ENCODE measurements at regions not wholly inside any gene's neighbourhood (a gene's known extent, or its start where the extent isn't known, plus 50 kb on each side); places are given as distances from the start of the nearest gene placed in this dataset.
A peak's percentile ranks its signal among the peaks of the same experiment; 100 is the strongest.

DNA sequence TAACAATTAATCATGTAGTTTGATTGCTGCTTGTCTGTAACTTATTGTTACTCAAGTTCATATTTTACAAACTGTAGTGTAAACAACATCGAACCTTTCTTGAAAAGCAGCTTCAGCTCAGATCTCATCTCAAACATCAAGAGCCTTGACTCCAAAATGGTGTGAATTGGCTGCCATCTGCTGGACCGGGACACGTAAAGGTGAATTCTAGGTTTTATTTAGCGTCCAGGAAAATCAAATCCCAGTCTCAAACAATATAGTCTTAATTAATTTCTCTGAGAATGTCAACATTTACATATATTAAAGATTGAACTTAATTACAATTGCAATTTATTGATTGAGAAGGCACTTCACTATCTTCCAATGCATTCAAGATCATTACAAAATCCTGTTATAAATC lies 453.0 kb downstream of the GALR1 start:
- peak in 1 of 9 donors; percentile 2 for DNase-seq (ENCODE audit: low read depth in 6 of 9, low spot score in 9 of 9)
- H3K4me3 ChIP-seq (ENCODE audit: low read length in 2 of 2) = no peak overlapping the region
- no peak overlapping the region for H3K27ac ChIP-seq (ENCODE audit: low read depth in 1 of 2, low read length in 1 of 2)
- H3K36me3 ChIP-seq (ENCODE audit: control insufficient read depth in 2 of 2, insufficient read depth in 2 of 2, low read length in 1 of 2) = no peaks in the 10 kb centered on the region
- 44% methylated on average over 4 of the region's 4 CpGs for WGBS
- no peaks in the 10 kb centered on the region for H3K4me1 ChIP-seq (ENCODE audit: control insufficient read depth in 2 of 2, insufficient read depth in 2 of 2, low read length in 2 of 2)
- no peaks in the 10 kb centered on the region for H3K27me3 ChIP-seq (ENCODE audit: control insufficient read depth in 2 of 2, insufficient read depth in 1 of 2, low read length in 1 of 2)
- H3K9me3 ChIP-seq (ENCODE audit: control insufficient read depth in 2 of 2, insufficient read depth in 1 of 2, low read length in 1 of 2) = no peaks in the 10 kb centered on the region

DNA sequence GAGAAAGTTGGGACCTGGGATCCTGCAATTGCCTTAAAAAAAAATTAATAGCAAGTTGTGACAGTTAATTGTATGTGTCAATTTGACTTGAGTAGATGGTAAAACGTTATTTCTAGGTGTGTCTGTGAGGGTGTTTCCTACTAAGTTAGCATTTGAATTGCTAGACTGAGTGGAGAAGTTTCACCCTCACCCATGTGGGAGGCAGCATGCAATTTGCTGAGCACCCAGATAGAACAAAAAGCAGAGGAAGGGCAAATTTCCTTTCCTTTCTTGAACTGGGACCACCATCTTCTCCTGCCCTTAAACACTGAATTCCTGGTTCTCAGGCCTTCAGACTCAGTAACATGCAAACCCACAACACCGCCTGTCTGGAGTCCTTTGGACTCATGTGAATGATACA lies 455.7 kb downstream of the GALR1 start:
- Histone ChIP-seq H3K9me3 (ENCODE audit: control insufficient read depth in 2 of 2, insufficient read depth in 1 of 2, low read length in 1 of 2) (no peaks in the 10 kb centered on the region), H3K36me3 (ENCODE audit: control insufficient read depth in 2 of 2, insufficient read depth in 2 of 2, low read length in 1 of 2) (no peaks in the 10 kb centered on the region), H3K27me3 (ENCODE audit: control insufficient read depth in 2 of 2, insufficient read depth in 1 of 2, low read length in 1 of 2) (no peaks in the 10 kb centered on the region), H3K27ac (ENCODE audit: low read depth in 1 of 2, low read length in 1 of 2) (no peak overlapping the region), H3K4me1 (ENCODE audit: control insufficient read depth in 2 of 2, insufficient read depth in 2 of 2, low read length in 2 of 2) (no peaks in the 10 kb centered on the region), H3K4me3 (ENCODE audit: low read length in 2 of 2) (no peak overlapping the region)
- WGBS = 76% methylated on average over 2 of the region's 2 CpGs
- no peak for DNase-seq (ENCODE audit: low read depth in 6 of 9, low spot score in 9 of 9)

DNA sequence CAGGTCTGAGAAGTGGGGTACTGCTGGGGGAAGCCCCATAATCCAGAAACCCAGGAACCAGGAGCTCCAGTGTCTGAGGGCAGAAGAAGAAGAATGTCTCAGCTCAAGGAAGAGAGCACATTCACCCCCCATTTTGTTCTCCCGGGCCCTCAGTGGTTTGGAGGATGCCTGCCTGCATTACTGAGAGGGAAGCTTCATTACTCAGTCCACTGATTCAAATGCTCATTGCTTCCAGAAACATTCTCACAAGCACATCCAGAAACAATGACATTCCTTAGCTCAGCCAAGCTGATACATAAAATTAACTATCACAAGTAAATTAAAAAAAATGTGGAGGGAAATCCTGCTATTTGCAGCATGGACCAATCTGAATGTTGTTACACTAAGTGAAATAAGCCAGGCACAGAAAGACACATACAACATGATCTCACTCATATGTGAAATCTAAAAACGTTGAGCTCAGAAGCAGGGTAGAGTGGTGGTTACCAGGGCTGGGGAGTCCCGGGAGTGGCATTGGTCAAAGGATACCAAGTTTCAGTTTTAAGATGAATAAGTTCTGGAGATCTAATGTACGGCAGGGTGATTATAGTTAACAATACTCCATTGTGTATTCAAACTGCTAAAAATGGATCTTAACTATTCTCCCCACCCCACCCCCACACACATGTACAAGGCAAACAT lies 459.3 kb downstream of the GALR1 start:
- Histone ChIP-seq H3K36me3 (ENCODE audit: control insufficient read depth in 2 of 2, insufficient read depth in 2 of 2, low read length in 1 of 2) (no peaks in the 10 kb centered on the region), H3K4me1 (ENCODE audit: control insufficient read depth in 2 of 2, insufficient read depth in 2 of 2, low read length in 2 of 2) (no peaks in the 10 kb centered on the region), H3K27me3 (ENCODE audit: control insufficient read depth in 2 of 2, insufficient read depth in 1 of 2, low read length in 1 of 2) (no peaks in the 10 kb centered on the region), H3K9me3 (ENCODE audit: control insufficient read depth in 2 of 2, insufficient read depth in 1 of 2, low read length in 1 of 2) (no peaks in the 10 kb centered on the region), H3K27ac (ENCODE audit: low read depth in 1 of 2, low read length in 1 of 2) (no peak overlapping the region), H3K4me3 (ENCODE audit: low read length in 2 of 2) (no peak overlapping the region)
- 88% methylated on average over 4 of the region's 4 CpGs for WGBS
- DNase-seq (ENCODE audit: low read depth in 6 of 9, low spot score in 9 of 9) = no peak

DNA sequence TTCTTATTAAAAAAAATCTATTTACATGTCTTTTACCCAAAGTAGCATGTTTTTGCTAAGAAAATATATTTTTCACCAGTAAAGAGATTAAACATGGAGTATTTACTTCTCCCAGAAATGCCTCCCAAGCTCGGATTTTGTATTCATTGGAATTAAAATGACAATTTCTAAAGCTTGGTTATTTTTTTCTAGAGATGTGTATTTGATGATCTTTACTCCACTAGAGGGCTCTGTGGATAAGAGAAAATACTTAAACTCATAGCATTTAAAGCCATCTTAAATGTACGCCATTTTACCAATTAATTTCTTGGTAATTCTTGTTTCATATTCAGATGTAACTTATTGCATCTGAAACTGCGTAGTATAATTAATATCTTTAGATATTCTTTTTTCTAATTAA lies 461.4 kb downstream of the GALR1 start:
- no peaks in the 10 kb centered on the region for H3K27me3 ChIP-seq (ENCODE audit: control insufficient read depth in 2 of 2, insufficient read depth in 1 of 2, low read length in 1 of 2)
- no peaks in the 10 kb centered on the region for H3K9me3 ChIP-seq (ENCODE audit: control insufficient read depth in 2 of 2, insufficient read depth in 1 of 2, low read length in 1 of 2)
- H3K36me3 ChIP-seq (ENCODE audit: control insufficient read depth in 2 of 2, insufficient read depth in 2 of 2, low read length in 1 of 2) = no peaks in the 10 kb centered on the region
- 39% methylated on average over 3 of the region's 3 CpGs for WGBS
- H3K27ac ChIP-seq (ENCODE audit: low read depth in 1 of 2, low read length in 1 of 2) = no peak overlapping the region
- no peak overlapping the region for H3K4me3 ChIP-seq (ENCODE audit: low read length in 2 of 2)
- no peak for DNase-seq (ENCODE audit: low read depth in 6 of 9, low spot score in 9 of 9)
- no peaks in the 10 kb centered on the region for H3K4me1 ChIP-seq (ENCODE audit: control insufficient read depth in 2 of 2, insufficient read depth in 2 of 2, low read length in 2 of 2)

DNA sequence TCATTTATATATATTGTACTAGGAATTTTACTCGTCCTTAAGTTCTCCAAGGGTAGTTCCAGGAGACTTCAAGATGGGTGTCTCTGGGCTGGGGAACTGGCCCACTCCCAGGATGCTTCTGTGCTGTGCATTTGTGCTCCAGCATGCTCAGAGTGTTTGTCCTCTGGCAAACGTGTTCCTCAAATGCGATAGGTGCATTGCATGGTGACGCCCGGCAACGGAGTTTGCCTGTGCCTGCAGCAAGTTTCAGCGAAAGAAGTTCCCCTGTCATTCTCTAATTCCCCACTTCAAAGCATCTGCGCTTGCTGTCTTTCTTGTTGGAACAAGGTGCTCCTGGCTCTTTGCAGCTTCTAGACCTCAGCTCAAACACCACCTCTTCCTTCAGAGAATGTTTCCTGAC lies 465.1 kb downstream of the GALR1 start:
- no peaks in the 10 kb centered on the region for H3K4me1 ChIP-seq (ENCODE audit: control insufficient read depth in 2 of 2, insufficient read depth in 2 of 2, low read length in 2 of 2)
- H3K9me3 ChIP-seq (ENCODE audit: control insufficient read depth in 2 of 2, insufficient read depth in 1 of 2, low read length in 1 of 2) = no peaks in the 10 kb centered on the region
- WGBS = 87% methylated on average over 8 of the region's 8 CpGs
- H3K27me3 ChIP-seq (ENCODE audit: control insufficient read depth in 2 of 2, insufficient read depth in 1 of 2, low read length in 1 of 2) = no peaks in the 10 kb centered on the region
- no peak overlapping the region for H3K4me3 ChIP-seq (ENCODE audit: low read length in 2 of 2)
- H3K27ac ChIP-seq (ENCODE audit: low read depth in 1 of 2, low read length in 1 of 2) = no peak overlapping the region
- no peaks in the 10 kb centered on the region for H3K36me3 ChIP-seq (ENCODE audit: control insufficient read depth in 2 of 2, insufficient read depth in 2 of 2, low read length in 1 of 2)
- DNase-seq (ENCODE audit: low read depth in 6 of 9, low spot score in 9 of 9) = no peak

DNA sequence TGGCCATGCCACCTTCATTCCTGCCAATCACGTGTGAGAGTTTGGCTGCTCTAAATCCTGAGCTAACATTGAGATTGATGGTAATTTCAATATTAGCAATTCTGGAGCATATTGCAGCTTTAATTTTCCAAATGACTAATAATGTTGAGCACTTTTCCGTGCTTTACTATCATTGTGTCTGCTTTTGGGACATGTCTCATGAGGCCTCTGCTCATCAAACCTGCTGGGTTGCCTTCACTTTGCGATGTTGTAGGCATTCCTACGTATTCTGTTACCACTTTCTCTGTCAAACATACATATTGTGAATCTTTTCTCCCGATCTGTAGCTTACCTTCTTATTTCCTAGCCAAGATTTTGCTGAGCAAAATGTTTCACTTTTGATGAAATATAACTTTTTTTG lies 466.6 kb downstream of the GALR1 start:
- H3K9me3 ChIP-seq (ENCODE audit: control insufficient read depth in 2 of 2, insufficient read depth in 1 of 2, low read length in 1 of 2) = no peaks in the 10 kb centered on the region
- no peaks in the 10 kb centered on the region for H3K36me3 ChIP-seq (ENCODE audit: control insufficient read depth in 2 of 2, insufficient read depth in 2 of 2, low read length in 1 of 2)
- no peak overlapping the region for H3K27ac ChIP-seq (ENCODE audit: low read depth in 1 of 2, low read length in 1 of 2)
- H3K27me3 ChIP-seq (ENCODE audit: control insufficient read depth in 2 of 2, insufficient read depth in 1 of 2, low read length in 1 of 2) = no peaks in the 10 kb centered on the region
- no peak overlapping the region for H3K4me3 ChIP-seq (ENCODE audit: low read length in 2 of 2)
- no peaks in the 10 kb centered on the region for H3K4me1 ChIP-seq (ENCODE audit: control insufficient read depth in 2 of 2, insufficient read depth in 2 of 2, low read length in 2 of 2)
- WGBS = 70% methylated on average over 5 of the region's 5 CpGs
- no peak for DNase-seq (ENCODE audit: low read depth in 6 of 9, low spot score in 9 of 9)

DNA sequence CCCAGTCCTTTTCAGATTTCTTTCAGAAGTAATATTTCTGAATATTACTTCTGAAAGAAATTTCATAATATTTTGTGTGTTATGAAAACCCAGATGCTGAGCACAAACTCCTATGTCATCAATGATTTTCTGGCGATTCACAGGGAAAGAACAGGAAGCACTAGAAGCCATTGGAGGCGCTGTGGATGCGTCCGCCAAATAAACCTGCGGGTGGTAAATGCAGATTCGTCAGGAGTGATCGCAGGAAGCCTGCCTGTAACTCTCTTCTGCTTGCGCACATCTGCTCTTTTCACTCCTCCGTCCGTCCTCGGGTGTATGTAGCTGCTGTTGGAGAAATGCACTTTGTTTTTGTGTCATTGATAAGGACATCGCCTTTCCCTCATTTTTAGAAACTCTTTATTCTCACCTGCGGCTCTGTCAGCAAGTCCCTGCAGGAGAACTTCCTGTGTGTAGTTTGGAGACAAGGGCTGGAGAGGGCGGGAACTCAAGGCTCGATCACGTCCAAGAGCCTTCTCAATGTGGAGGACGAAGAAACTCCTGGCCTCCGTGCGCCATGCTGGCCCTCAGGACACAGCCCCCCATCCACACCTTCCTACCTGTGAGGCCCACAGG lies 483.8 kb downstream of the GALR1 start:
- WGBS = 92% methylated on average over 19 of the region's 19 CpGs
- H3K27me3 ChIP-seq (ENCODE audit: control insufficient read depth in 2 of 2, insufficient read depth in 1 of 2, low read length in 1 of 2) = no peaks in the 10 kb centered on the region

DNA sequence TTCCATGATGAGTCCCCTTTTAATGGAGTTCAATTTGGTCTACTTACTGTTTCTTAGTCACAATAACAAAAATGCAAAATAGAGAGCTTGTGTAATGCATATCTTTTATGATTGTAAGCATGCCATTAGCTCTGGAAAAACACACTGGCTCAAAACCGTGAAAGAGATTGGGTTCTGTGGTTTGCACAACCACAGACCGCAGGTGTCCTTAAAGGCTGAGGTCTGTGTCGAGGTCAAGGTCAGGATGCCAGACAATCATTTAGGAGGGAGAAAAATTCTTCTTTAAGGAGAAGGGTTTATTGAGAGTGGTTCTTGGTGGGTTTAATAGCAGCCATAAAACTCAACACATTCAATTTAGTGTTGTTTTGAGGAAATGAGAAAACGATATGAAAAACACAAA lies 487.2 kb downstream of the GALR1 start:
- Histone ChIP-seq H3K27me3 (ENCODE audit: control insufficient read depth in 2 of 2, insufficient read depth in 1 of 2, low read length in 1 of 2) (no peaks in the 10 kb centered on the region), H3K27ac (ENCODE audit: low read depth in 1 of 2, low read length in 1 of 2) (no peak overlapping the region), H3K9me3 (ENCODE audit: control insufficient read depth in 2 of 2, insufficient read depth in 1 of 2, low read length in 1 of 2) (no peaks in the 10 kb centered on the region), H3K4me1 (ENCODE audit: control insufficient read depth in 2 of 2, insufficient read depth in 2 of 2, low read length in 2 of 2) (no peaks in the 10 kb centered on the region), H3K36me3 (ENCODE audit: control insufficient read depth in 2 of 2, insufficient read depth in 2 of 2, low read length in 1 of 2) (no peaks in the 10 kb centered on the region), H3K4me3 (ENCODE audit: low read length in 2 of 2) (no peak overlapping the region)
- DNase-seq (ENCODE audit: low read depth in 6 of 9, low spot score in 9 of 9) = no peak
- WGBS = 44% methylated on average over 4 of the region's 4 CpGs

More for the DNA sequence above, 483.8 kb downstream of the GALR1 start:
- no peaks in the 10 kb centered on the region for H3K4me1 ChIP-seq (ENCODE audit: control insufficient read depth in 2 of 2, insufficient read depth in 2 of 2, low read length in 2 of 2)
- H3K36me3 ChIP-seq (ENCODE audit: control insufficient read depth in 2 of 2, insufficient read depth in 2 of 2, low read length in 1 of 2) = no peaks in the 10 kb centered on the region
- H3K27ac ChIP-seq (ENCODE audit: low read depth in 1 of 2, low read length in 1 of 2) = no peak overlapping the region
- H3K9me3 ChIP-seq (ENCODE audit: control insufficient read depth in 2 of 2, insufficient read depth in 1 of 2, low read length in 1 of 2) = no peaks in the 10 kb centered on the region
- DNase-seq (ENCODE audit: low read depth in 6 of 9, low spot score in 9 of 9) = no peak
- no peak overlapping the region for H3K4me3 ChIP-seq (ENCODE audit: low read length in 2 of 2)

DNA sequence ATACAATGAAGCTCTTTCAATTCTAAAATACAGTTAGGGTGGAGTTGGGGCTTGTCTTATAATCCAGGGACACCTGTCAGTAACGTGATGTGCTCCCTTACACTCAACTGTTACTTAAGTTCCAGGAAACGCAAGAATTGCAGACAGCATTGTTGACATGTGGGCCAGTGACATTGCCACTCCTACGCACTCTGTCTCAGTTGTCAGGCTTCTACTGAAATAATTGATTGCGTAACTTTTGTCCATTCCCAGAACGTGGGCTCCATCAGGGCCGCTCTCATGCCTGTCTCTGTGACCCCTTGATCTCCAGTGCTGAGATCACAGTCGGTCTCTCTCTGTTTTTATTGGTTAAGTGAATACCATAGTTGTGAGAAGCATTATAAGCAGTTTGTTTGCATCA lies 487.8 kb downstream of the GALR1 start:
- Histone ChIP-seq H3K9me3 (ENCODE audit: control insufficient read depth in 2 of 2, insufficient read depth in 1 of 2, low read length in 1 of 2) (no peaks in the 10 kb centered on the region), H3K27ac (ENCODE audit: low read depth in 1 of 2, low read length in 1 of 2) (no peak overlapping the region), H3K36me3 (ENCODE audit: control insufficient read depth in 2 of 2, insufficient read depth in 2 of 2, low read length in 1 of 2) (no peaks in the 10 kb centered on the region), H3K4me1 (ENCODE audit: control insufficient read depth in 2 of 2, insufficient read depth in 2 of 2, low read length in 2 of 2) (no peaks in the 10 kb centered on the region), H3K4me3 (ENCODE audit: low read length in 2 of 2) (no peak overlapping the region), H3K27me3 (ENCODE audit: control insufficient read depth in 2 of 2, insufficient read depth in 1 of 2, low read length in 1 of 2) (no peaks in the 10 kb centered on the region)
- WGBS = 83% methylated on average over 7 of the region's 7 CpGs
- DNase-seq (ENCODE audit: low read depth in 6 of 9, low spot score in 9 of 9) = no peak

Measured in thymus (tissue), 11 donors.